ENCODE measurements at regions not wholly inside any gene's neighbourhood (a gene's known extent, or its start where the extent isn't known, plus 50 kb on each side); places are given as distances from the start of the nearest gene placed in this dataset.

DNA sequence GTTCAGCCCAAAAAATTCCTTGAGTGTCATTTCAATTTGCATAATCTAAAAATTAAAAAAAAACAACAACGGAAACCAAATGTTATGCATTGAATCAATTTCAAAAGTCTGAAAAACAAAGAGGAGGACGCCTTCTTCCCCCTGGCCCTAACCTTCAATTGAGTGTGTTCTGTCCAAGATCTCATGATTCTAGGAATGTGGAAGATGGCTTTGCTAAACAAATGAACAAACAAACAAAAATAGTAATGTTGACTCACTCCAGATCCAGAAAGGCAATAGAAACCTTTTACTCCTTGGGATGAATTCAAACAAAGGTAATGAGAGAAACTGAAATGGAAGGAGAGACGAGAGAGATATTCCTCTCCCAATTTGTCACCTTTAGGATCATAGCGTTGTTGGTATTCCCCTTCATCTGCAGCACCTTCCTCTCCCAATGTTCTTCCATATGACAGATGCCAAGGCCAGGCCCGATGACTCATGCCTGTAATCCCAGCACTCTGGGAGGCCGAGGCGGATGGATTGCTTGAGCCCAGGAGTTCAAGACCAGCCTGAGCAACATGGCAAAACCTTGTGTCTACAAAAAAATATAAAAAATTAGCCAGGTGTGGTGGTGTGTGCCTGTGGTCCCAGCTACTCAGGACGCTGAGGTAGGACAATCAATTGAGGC is 109.2 kb upstream of the ADGRF1 start:
- no peak for DNase-seq (ENCODE audit: low spot score)

DNA sequence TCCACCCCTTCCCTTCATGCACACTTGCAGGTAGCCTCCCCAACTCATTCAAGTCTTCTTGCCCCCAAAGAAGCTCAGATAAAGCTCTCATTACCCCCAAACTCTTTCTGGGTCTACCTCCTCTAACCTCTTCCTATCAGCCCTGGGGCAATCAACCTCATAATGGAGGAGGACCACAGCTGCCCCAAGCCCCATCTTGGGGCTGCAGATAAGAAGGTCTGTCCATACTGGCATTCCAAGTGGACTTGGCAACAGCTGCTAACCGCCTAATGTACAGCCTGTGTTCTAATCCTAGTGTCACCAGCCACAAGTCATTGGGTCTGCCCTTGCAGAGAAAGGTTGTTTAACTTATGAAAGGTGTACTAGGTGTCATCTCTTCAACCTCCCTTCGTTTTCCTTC is 107.4 kb upstream of the ADGRF1 start:
- no peak for DNase-seq (ENCODE audit: low spot score)

DNA sequence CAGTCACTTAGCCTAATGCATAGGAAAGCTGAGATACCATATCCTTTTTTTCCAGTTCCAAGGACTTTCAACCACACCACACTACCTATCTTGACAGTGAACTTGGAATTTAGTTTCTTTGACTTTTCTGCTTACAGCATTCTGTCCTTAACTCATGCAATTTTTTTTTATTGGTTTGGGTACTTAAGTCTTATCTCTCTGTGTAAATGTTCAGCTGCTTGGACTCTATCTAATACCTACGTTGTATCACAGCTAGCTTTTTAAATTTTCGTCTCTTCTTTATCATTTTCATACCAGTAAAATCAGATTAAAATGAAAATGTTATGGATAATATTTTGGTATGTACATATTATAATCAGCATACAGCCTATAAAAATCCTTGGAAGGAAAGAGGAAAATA is 106.9 kb upstream of the ADGRF1 start:
- no peak for DNase-seq (ENCODE audit: low spot score)

DNA sequence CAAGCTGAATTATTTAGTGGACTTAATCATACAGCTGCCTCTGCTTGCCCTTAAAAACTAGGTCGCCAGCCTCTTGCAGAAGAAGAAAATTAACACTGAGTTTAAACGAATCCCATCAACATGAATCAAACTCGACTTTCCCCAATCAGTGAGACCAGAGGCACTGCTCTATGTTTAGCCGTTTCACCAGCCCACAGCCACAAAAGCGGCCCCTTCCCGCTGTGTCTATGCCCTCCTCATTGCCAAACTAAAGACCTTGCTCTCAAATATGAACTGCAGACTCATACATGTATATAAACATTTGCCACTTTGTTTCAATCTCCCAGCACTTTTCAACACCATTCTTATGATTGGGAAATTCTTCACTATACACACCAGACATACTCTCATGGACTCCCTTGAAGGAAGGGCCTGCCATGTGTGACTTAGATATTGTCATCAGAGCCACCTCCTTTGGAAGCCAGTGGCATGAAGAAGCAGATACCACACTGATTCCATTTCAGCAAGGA is 105.8 kb upstream of the ADGRF1 start:
- DNase-seq (ENCODE audit: low spot score) = no peak

DNA sequence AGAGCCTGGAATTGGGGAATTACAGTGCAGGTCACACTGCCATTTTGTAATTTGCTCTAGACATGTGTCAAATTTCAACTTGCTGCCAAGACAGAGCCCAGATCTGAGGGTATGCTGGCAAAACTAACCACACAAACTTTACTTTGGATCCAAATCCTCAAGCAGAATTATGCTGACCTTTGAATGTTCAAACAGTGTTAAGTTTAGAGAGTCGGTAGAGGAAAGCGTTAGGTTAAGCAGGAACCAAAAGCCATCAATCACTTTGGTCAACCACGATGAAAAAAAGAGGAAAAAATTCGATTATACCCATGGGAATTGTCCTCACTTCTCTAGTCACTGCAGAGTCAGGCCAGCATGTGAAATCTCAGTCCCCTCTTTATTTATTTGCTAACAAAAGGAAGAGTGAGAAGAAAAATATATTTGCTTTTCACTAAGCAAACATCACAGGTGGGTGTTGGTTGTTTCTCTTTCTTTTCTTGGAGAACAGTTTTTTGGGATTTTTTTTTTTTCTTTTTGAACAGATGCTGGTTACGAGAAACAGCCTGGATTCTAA is 105.1 kb upstream of the ADGRF1 start:
- no peak for DNase-seq (ENCODE audit: low spot score)

DNA sequence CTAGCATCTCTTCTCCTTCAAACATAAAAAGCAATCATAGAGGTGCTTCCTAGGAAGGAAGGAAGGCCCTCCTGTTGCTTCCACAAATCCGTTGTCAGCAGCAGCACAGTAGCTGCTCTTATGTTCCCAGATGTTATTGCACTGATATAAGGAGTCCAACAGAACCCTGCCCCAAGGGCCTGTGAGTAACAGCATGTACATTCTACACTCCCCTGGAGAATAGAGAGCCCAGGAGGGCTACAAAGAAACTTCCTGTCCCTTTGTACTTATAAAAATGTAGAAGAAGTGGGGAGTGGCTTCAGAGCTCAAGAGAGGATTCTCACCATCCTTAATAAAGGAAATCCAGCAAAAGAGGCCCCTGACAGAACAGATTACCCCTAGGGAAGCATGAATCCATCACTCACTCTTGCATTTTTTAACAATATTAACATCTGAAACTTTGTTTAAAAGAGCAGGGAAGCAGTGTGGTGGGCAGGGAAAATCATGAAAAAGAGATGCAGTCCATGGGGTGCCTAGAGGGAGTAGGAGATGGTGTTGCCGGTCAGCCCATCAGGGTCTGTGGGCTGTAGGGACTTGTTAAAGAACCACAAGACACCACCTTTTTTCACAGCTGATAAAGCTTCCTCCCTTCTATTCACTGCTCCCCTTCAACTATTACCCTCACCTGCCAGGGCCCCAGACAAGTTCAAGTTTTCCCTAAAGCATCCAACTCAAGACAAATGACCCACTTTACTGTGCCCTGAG is 104.5 kb upstream of the ADGRF1 start:
- DNase-seq (ENCODE audit: low spot score) = no peak

DNA sequence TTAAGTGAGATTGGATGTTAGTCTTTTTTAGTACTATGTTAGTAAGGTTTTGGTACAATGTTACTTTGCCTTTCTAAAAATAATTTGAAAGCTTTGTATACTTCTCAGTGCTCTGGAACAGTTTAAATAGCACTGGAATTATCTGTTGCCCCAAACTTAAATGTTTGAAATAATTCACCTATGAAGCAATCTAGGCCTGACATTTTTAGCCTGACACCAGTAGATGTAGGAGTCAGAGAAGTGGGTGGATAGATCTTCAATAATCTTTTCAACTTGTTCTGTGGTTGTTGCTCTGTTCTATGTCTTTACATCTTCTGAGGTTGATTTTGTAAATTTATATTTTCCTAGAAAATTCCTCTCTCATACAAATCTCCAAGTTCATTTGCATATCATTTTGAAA is 103.1 kb upstream of the ADGRF1 start:
- no peak for DNase-seq (ENCODE audit: low spot score)

DNA sequence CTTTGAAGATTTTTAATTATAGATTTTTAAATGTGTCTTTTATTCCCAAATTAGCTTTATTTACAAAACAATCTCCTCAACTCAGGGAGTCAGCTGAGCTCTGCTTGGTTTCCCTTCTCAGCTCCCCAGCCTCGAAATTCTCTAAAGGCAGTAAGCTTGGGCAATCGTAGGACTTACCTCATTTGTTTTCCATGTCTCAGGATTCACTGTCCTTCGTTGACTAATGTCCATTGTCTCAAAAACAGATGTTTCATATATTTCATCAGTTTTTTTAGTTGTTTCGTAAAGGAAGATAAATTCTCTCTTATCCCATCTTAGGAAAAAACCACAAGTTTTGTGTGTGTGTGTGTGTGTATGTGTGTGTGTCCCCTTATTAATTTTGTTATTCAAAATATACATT is 102.2 kb upstream of the ADGRF1 start:
- no peak for DNase-seq (ENCODE audit: low spot score)

DNA sequence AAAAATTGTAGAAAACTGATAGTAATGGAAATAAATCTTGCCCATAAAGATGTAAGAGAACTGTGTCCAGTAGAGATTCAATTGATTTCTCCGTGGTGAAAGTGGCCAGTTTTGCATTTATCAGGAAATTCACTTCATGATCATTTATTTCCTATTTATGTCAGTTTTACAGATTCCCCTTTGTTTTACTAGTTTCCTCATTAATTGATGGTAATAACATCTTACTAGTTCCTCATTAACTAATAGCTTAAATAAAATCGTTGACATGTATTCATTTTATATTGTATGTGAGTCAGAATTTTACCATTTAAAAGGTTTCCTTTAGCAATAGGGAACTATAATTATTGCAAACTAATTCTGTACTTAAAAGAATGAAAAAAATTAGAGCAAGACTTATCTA is 99.8 kb upstream of the ADGRF1 start:
- DNase-seq (ENCODE audit: low spot score) = no peak

DNA sequence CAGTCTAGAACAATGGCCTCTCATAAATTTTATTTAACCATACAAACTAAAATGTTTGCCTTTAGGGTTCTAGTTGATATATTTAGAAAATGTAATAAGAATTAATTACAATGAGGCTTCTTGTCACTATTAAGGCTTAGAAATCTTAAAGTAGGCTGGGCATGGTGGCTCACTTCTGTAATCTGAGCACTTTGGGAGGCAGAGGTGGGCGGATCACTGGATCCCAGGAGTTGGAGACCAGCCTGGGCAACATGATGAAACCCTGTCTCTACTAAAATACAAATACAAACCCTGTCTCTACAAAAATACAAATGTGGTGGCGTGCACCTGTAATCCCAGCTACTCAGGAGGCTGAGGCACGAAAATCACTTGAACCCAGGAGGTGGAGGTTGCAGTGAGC is 99.0 kb upstream of the ADGRF1 start:
- no peak for DNase-seq (ENCODE audit: low spot score)

DNA sequence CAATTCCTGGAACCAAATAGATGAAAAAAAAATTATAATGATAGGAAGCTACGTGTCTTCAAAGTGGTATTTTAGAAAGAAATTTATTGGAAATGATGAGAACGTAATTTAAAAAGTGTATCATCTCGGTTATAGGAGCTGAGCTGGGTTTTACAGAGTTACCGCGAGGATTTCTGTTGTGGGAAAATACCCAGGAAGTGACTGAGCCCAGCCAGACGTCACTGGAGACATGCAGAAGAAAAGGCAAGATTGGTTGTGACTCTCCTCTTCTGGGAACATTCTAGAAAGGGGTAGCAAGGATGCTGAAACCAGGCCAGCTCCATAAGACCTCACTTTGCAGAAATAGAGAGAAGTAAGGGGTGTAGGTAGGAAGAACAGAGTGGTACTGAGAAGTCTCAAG is 95.9 kb upstream of the ADGRF1 start:
- DNase-seq (ENCODE audit: low spot score) = no peak

DNA sequence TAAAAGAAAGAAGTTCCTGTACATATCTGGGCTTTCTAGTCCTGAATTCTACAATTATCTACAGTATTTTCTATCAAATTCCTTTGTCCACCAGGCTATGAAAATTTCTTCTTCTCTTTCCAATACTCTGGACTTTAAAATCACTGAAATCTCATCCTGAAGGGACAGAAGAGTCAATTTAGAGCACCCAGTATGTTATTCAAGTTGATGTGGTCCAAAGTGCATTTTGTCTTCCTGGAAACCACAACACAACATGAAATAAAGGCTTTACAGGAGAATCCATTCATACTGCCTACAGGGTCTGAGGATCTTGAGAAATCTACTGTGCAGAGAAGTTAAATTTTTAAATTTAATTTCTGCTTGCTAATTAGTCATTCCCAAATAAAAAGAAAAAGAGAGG is 94.9 kb upstream of the ADGRF1 start:
- no peak for DNase-seq (ENCODE audit: low spot score)

DNA sequence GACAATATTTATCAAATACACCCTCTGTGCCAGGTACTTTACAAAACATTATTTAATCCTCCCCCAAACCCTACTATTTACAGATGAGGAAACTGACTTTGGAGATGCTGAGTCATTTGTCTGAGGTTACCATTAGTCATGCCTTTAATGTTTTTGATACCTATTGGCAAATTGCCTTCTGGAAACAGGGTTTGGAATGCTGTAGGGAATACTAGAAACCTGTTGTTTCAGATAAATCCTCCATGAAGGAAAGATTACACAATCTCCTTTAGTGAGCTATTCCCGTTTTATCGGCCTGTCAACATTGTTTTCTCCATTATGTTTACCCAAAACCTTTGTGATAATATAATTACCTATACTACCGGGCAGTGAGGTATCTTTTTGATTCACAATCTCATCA is 93.6 kb upstream of the ADGRF1 start:
- DNase-seq (ENCODE audit: low spot score) = no peak

DNA sequence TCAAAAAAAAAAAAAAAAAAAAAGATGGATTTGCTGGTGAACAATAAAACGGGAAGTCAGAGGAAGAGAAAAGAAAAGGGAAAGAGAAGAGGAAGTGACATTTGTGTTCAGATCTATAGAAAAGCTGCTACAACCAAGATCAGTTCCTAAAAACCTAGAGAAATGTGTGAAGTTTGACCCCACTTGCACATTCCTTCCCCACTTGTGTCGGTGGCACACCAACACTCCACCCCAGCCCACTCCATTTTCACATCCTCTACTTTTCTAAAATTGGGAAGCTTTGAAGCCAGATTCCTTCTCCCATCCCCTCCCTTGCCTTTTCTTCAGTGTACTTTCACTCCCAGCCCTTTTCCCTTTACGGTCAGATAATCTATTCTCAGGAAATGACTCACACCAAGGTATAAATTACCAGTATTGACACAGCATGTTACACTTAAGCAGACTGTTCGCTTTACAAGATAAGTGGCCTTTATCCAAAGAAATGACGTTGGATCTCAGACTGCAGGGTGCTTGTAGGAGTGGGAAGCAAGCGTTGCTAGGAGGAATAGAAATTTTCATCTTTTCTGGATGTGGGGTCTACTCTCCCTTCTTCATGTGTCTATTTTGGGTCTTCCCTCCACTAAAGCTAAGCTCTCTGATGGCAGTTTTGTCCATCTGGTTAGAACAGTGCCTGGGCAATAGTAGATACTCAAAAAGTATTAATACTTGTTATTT is 92.5 kb upstream of the ADGRF1 start:
- DNase-seq (ENCODE audit: low spot score) = peak; percentile 21

DNA sequence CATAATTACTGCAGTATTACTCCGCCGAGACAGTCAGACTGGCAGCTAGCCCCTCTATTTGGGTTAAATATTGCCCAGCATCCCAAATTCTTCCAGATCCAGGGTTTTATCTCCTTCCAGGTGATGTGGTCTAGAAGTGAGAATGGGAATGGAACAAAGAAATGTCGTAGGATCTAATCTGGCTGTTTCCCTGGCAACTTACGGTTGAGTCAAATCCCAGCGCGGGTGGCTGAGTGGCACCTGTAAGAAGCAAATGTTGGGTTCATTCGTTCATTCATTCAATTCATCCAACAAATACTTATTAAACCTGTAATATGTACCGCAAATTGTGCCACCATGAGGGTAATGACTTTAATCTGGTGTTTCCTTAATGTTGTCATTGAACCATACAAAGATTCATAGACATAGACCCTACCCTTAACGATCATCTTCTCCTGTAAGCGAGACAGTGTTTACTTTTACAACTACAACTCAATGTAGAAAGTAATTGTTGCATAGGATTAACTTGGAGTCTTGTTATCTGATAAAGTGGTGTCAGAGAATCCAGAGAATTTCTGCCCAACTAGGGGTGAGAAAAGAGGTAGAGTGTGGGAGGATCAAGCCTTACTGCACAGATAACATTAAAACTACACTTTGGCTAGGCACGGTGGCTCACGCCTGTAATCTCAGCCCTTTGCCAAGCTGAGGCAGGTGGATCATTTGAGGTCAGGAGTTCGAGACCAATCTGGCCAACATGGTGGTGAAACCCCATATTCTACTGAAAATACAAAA is 91.3 kb upstream of the ADGRF1 start:
- no peak for DNase-seq (ENCODE audit: low spot score)

DNA sequence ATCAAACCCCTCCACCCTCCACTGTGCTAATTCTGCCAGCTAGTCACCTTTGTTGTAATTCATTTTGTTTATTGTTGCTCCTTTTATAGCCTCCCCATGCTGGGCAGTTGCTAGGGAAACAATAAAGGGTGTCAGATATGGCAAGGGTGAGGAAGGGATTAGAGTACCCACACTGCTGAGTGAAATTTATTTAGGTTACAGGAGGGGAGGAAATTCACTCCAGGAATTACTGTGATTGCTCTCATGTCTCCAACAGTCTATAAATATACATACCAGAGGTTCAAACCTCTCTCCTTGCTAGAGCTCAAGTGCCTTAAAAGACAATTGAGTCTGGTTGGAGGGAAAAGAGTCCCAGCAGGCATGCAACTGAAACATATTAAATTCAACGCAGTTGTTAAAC is 90.6 kb upstream of the ADGRF1 start:
- DNase-seq (ENCODE audit: low spot score) = no peak

DNA sequence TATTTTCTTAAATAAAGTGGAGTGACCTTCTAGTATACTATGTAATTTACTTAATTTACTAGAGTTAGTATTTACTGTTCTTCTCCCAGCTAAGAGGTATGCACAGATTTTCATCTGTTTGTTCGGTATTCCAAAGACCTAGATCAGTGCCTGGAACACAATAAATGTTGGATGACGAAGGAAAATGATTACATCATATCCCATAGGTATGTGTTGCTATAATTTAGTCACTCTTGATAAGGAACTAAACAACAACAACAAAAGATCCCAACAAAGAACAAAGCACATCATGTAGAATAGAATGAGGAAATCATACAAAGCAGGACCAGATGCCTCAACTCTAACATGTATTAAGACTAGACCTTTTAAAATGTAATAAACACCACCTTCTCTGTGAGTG is 89.6 kb upstream of the ADGRF1 start:
- no peak for DNase-seq (ENCODE audit: low spot score)

DNA sequence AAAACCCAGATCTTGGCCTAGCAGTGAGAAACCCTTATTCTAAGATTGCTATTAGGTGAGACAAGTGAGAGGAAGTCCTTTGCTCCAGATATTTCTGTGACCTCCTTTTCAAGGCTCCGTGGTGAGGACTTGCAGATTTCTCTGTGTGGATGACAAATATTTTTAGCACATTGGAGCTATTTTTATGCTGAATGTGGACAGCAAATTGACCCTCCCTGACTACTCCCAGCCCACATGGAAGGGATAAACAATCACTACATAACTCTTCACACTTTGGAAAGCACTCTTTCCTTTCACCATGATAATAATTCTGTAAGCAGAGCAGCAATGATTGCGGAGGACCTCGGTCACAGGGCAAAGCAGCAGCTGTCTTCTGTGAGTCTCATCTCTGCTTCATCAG is 88.0 kb upstream of the ADGRF1 start:
- no peak for DNase-seq (ENCODE audit: low spot score)

DNA sequence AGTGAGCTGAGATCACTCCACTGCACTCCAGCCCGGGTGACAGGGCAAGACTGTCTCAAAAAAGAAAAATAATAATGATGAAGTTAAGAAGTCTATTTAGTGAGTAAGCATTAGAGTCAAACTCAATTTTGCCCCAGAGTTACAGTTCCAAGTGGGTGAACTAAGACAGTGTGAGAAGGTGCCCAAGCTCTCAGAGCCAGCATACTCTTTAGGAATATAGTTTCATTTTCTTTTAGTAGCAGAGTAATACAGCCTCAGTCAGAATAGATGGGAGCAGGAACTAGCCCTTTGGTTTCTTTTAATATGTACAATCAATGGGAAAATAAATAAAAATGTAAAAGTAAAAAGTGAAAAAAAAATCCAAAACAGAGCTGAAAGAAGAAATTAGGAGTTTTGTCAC is 87.0 kb upstream of the ADGRF1 start:
- DNase-seq (ENCODE audit: low spot score) = no peak

DNA sequence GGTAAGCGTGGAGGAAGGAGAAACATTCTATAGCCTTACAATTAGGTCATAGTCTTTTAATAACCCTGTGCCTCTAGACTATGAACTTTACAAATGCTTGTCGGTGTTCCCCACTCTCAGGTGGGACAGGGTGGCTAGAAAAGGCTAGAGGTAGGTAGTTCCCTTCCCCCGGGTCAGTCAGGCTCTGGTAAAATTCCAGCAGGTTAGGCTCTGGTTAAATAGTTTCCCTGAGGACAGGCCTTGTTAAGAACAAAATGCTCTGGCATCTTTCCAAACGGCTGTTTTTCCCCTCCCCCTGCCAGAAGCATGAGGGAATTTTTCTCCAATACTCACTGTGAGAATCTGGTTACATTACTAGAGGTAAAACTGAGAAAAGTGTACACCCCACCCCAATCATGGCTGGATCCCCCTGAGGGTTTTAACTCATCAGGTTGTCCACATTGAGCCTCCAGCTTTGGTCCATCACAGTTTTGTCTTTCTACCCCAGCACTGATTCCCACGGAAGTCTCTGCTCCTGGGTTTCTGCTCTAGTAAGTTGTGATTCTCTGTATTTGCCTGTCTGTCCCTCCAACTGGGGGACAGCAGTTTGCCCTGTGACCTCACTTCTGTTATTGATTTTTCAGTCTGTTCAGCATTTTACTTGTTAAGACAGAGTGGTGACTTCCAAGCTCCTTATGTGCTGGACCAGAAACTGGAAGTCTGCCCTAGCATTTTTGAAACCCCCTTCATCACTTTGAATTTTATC is 84.7 kb upstream of the ADGRF1 start:
- DNase-seq (ENCODE audit: low spot score) = no peak

DNA sequence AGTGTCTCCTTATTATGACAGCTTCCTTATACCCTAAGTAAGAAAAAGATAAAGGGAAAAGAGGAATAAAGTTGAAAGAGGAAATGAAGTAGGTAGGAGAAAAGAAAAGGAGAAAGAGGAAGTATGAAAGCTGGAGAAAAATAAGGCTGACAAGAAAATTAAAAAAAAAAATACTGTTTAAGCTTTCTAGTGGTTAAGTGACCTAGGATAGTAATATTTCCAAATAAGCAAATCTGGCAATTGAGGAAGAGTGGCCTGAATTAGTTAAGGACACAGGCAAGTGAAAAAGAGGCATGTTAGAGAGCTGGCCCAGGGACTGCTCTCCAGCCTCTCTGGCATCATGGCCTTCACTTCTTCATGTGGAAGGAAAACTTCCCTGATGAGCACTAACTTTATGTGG is 76.5 kb upstream of the ADGRF1 start:
- DNase-seq (ENCODE audit: low spot score) = no peak
